Astrocyte of the cerebellum (primary cell): ENCODE measurements at regions not wholly inside any gene's neighbourhood (a gene's known extent, or its start where the extent isn't known, plus 50 kb on each side); places are given as distances from the start of the nearest gene placed in this dataset.

Experiments
- DNase-seq: peaks from one replicate; pipeline ENCODE4 v3.0.0-alpha.2; 2011; ENCODE audit warnings: low read depth
- H3K4me3 ChIP-seq: 2 replicates; pipeline ENCODE4 v1.5.1; 2011; ENCODE audit warnings: mild to moderate bottlenecking, low read depth, low read length, moderate library complexity
- CTCF ChIP-seq: IDR thresholded peaks from 2 replicates; pipeline ENCODE4 v1.5.1; 2012; ENCODE audit warnings: low read length, low read depth, moderate library complexity, mild to moderate bottlenecking; ENCODE audit errors: missing control alignments
- in situ Hi-C: cut with HindIII; loops from 2 replicates; pipeline ENCODE4 v1.10.0; 2017; ENCODE audit warnings: low sequenced_read_pairs

- in situ Hi-C loops: no loop called here
- H3K4me3 ChIP-seq: no peak overlapping the region
- TF ChIP-seq CTCF: no peak
- no peak for DNase-seq
These were observed 352.4 kb downstream of the GRIA2 start for GRCh38 chr4:157572951-157573350.

DNA sequence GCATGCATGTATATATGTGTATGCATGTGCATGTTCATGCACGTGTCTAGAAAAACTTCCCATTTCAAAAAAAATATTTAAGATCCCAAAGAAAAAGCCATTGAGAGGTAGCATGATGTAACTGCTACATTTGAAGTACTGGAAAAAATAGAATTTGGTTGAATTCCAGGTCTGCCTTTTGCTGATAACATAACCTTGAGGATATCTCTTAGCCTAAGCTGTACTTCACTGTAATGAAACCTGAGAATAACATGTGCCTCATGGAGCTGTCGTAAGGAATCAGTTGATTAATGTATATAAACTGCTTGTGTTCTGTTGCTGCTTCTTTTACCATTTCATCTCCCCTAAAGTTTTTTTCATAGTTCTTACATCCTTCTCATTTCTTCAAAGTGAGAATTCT is 351.8 kb downstream of the GRIA2 start:
- in situ Hi-C loops: no loop called here
- no peak overlapping the region for H3K4me3 ChIP-seq
- DNase-seq: no peak
- no peak for TF ChIP-seq CTCF

DNA sequence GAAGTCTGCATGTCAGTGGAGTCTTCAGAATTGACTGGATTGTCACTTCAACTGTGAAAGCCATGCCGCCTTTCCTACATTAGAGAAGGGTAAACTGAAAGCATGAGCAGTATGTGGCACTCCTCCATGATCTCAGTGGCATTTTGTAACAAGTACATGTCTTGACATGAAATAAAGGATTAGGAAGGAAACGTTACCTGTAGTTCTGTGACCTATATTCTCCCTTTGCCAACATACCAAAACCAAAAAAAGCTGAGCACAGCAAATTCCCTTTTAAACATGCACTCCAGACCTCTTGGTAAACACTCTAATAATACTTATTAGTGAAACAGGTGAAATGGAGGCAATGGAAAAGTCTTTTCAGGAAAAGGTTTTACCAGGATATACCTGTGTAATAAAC is 344.2 kb downstream of the GRIA2 start:
- in situ Hi-C loops: no loop called here
- no peak for TF ChIP-seq CTCF
- no peak overlapping the region for H3K4me3 ChIP-seq
- DNase-seq: no peak

- DNase-seq: no peak
- no peak overlapping the region for H3K4me3 ChIP-seq
- in situ Hi-C loops: no loop called here
- no peak for TF ChIP-seq CTCF
These were observed 343.7 kb downstream of the GRIA2 start for GRCh38 chr4:157564218-157564617.

GRCh38 chr4:157558016-157558415 is 337.5 kb downstream of the GRIA2 start:
- no peak for TF ChIP-seq CTCF
- in situ Hi-C loops: no loop called here
- no peak for DNase-seq
- no peak overlapping the region for H3K4me3 ChIP-seq

- in situ Hi-C loops: no loop called here
- no peak for TF ChIP-seq CTCF
- DNase-seq: no peak
- H3K4me3 ChIP-seq: no peak overlapping the region
These were observed 329.5 kb downstream of the GRIA2 start for GRCh38 chr4:157550028-157550427.

DNA sequence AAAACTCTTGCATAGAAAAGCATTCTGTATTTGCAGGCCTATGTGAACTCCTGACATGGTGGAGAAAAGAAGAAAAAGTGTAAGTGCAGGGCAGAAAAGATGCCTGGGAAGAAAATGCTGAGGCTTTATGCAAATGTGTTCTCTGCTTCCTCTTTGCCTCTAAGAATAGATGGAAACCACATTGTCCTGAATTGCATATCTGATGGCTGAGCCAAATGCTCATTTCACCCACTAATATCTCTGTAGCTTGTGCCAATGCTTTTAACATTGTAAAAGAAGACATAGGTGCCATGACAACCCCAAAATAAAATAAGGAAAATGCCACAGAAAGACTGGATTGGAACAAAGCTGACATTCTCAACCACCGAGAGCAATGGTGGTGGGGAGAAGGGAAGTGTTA is 307.4 kb downstream of the GRIA2 start:
- DNase-seq: no peak
- H3K4me3 ChIP-seq: no peak overlapping the region
- in situ Hi-C loops: no loop called here
- no peak for TF ChIP-seq CTCF
